NCI-H128 (cell line): ENCODE measurements at regions not wholly inside any gene's neighbourhood (a gene's known extent, or its start where the extent isn't known, plus 50 kb on each side); places are given as distances from the start of the nearest gene placed in this dataset.

Experiments used
- DNase-seq: peaks from one replicate; lab custom pipeline; 2025; ENCODE audit not compliant: unreplicated experiment; lab: John Stamatoyannopoulos, UW

GRCh38 chr17:14918540-14918939 lies 346.6 kb downstream of the PMP22 start:
- no peak for DNase-seq

- no peak for DNase-seq
Measured at GRCh38 chr17:14910916-14911315, 354.2 kb downstream of the PMP22 start.

GRCh38 chr17:14904386-14904785 lies 360.7 kb downstream of the PMP22 start:
- no peak for DNase-seq

DNA sequence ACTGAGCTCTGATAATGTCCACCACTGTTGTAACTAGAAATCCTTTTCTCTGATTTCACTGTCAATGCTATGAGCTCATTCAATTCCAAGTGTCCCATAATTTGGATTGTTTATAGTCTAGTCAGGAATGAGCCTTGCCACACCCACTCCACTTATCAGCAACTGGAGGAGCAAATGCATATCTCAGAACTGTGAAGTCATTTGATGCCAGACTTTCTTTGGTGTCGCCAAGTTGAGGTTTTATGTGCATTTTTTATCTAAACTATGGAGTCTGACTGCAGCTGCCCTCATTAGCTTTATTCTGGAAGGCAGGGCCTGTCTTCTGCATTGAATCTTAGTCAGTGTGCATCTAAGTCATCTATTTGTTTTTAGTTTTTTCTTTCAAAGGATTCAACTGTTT lies 361.3 kb downstream of the PMP22 start:
- no peak for DNase-seq

DNA sequence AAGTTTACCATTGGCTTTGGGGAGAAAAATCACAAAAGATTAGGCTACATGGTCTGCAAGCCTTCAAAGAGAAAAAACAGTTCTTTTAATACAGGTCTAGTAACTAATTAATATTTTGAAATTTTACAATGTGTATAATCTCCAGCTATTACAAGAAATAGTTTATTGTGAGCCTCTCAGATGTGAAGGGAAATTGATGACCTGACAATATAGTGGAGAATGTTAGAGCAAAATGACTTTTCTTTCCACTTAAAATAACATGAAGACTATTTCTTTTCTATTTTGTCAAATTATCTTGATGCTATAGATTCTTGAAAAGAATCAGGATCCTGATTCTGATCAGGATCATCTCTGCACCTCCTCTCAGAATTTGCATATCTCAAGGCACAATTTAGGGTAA lies 362.3 kb downstream of the PMP22 start:
- no peak for DNase-seq

GRCh38 chr17:14902297-14902696 lies 362.8 kb downstream of the PMP22 start:
- DNase-seq: no peak

- no peak for DNase-seq
Measured at GRCh38 chr17:14901376-14901775, 363.8 kb downstream of the PMP22 start.

- DNase-seq: no peak
Measured at GRCh38 chr17:14886200-14886739, 378.9 kb downstream of the PMP22 start.

GRCh38 chr17:14882131-14882530 lies 383.0 kb downstream of the PMP22 start:
- no peak for DNase-seq

DNA sequence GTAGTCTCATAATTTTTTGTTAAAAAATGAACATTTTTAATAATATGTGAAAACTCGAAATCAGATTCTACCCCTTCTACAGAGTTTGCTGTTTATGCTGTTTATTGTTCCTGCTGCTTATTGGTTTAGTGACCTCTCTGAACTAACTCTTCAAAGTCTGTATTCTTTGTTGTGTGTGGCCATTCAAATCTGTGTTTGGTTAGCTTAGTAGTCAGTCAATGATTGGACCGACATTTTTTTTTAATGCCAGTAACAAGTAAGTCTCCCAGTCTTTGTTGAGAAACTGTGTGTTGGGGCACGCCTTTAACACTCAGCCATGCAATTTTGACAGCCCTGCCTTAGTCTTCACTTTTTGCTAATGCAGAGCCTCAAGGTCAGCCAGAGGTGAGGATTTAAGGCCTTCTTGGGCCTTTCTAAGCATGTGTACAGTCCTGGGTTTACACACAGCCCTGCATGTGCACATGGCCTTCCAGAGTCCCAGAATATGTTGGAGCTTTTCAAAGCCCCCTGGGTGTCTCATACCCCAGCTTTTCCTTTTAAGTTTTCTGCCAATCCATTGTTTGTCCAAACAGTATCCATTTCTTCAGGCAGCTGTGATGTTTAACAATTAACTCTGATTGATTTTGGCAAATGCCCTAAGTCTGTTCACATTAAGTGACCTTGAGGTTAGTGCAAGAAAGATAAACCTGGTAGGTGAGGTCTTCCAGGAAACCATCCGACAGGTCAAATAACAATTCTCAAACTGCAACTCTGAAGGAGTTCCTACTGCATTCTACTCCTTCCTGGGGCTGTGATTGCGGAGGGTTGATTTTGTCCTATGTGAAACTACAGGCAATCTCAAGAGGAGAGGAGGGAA lies 389.3 kb downstream of the PMP22 start:
- no peak for DNase-seq

GRCh38 chr17:14873996-14874395 lies 391.1 kb downstream of the PMP22 start:
- no peak for DNase-seq

DNA sequence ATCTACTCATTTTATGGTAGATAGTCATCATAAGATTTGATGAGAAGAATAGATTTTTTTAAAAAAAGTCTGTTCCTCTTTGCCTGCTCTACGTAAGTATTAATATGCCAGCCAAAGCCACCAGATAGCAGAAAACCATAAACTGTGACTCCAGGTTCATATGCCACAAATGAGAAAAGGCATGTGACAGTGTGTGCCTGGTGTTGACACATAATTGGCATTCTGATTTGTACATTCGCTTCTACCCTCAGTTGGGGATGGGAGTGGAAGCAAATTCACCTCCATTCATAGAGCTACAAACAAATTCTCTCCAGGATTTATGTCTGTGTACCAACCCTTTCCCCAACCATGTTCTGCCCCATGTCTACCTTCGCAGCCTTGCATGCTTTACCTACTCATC lies 391.6 kb downstream of the PMP22 start:
- DNase-seq: no peak

DNA sequence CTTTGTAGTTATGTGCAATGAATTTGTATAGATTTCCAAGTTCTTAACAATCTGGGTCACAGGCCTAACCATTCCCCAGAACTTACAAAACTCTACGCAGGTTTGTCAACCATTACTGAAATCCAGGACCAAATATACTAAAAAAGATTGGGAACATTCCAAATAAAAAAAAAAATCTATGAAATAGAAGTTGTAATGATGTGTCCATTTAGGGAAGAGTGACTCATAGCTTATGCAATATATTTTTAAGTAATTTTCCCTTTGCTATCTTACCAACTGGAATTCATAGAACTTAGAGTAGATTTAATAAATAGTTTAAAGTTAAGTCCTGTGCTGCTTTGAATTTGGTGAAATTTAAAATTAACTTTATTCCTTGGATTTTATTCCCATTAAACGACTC lies 393.2 kb downstream of the PMP22 start:
- DNase-seq: no peak

GRCh38 chr17:14866266-14866665 lies 398.9 kb downstream of the PMP22 start:
- no peak for DNase-seq

DNA sequence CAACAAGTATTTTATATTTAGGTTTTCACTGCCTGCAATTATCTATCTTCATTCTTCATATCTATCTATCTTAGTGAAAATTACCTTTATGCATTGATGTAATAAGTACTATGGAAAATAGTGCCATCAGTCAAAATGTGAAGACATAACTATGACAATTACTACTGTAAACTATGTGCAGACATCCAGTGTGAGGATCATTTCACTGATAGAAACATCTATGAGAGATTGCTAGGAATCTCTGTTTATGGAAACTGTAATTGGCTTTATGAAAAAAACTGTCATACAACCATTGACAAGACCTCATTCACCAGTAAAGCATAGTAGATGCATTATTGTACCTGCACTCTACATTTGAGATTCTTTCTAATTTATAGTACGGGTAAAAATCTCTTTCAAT lies 401.0 kb downstream of the PMP22 start:
- no peak for DNase-seq

- DNase-seq: no peak
Measured at GRCh38 chr17:14859542-14859941, 405.6 kb downstream of the PMP22 start.

- no peak for DNase-seq
Measured at GRCh38 chr17:14856176-14856575, 408.9 kb downstream of the PMP22 start.

GRCh38 chr17:14854691-14855090 lies 410.4 kb downstream of the PMP22 start:
- DNase-seq: no peak

GRCh38 chr17:14845591-14846281 lies 419.4 kb downstream of the PMP22 start:
- DNase-seq: no peak

GRCh38 chr17:14843086-14843795 lies 421.9 kb downstream of the PMP22 start:
- no peak for DNase-seq

DNA sequence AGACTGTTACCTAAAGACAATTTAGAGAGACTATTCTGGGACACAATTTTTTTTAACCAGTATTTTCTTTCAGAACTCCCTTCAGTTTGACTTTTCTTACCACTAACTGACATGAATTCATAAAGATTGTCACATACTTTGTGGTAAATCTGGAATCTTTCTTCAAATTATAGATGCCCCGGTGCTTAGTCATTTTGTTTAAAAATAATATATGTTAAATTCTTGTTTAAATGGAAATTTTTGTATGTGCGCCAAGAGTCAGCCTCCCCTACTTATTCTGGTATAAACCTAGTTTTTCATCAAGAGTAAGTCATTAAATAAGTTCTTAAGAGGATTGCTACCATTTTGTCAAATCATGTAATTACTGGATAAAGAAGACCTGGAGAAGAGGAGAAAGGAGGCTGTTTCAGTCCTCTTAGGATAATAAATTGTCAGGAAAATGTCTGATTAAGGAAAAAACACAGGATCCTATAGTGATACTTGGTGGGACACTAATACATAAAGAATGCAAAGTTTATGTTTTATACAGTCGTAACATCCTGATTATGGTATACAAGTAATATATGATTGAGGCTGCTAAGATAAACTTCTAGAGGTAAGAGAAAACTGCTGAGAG lies 424.4 kb downstream of the PMP22 start:
- no peak for DNase-seq
